NCI-H1105 (cell line): ENCODE measurements at regions not wholly inside any gene's neighbourhood (a gene's known extent, or its start where the extent isn't known, plus 50 kb on each side); places are given as distances from the start of the nearest gene placed in this dataset.

Source experiments
- DNase-seq: peaks from one replicate; lab custom pipeline; 2025; lab: John Stamatoyannopoulos, UW

DNA sequence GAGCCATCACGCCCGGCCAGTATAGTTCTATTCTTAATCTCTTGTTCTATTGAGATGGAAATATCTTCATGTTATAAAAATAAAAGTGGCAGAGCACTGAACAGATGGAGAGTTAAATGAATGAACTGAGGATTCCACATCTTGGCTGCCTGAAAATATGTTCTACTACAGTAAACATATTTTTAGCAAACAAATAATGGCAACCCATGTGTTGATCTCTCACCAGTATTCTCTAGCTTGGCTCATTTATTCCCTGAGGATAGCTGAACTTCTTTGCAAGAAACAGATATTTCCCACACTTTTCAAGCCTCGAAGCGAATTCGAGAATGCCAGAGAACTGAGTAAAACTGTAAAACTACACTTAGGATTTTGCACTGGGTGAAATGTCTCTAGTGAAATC is 58.9 kb downstream of the DIRAS3 start:
- no peak for DNase-seq

DNA sequence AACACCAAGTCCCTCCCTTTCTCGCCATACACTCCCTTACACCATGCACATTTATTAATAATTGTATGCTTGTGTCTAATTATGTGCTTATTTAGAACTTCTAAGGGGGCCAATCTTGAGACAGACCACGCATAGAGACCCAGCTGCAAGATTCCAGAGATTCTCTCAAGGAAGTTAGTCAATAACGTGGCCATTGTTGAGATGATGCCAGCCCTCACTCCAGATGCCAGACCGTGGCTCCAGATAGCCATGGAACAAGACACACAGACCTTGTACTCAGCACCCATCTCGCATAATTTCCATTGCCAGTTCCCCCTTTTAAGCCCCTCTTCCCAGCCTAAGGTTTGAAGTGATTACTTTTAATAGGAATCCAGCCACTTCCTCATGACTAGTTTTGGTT is 62.4 kb downstream of the DIRAS3 start:
- DNase-seq: no peak

DNA sequence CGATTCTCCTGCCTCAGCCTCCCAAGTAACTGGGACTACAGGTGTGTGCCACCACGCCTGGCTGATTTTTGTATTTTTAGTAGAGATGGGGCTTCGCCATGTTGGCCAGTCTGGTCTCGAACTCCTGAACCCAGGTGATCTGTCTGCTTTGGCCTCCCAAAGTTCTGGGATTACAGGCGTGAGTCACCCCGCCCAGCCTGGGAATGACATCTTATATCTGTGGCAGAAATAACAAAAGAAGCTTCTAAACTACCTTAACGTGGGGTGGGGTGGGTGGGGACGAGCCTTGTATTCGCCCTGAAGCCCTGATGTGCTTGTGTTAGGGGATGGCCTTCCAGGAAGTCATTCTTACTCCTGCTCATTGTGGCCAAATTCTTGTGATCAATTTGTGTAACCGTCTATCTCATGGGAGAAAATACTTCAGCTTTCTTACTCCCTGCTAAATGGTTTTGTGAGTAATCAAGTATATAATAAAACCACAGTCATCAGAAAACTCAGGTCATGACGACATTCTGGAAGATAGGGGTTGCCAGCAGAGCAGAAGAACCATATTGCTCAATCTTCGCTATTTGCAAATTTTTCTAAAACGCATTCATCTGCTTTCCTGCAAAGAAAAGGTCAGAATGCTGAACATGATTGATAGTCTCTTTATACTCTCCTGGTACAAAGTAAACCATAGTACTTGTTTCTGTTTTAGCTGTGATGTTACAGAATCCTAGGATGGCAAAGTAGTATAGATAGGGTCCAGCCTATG is 63.2 kb downstream of the DIRAS3 start:
- DNase-seq: no peak

DNA sequence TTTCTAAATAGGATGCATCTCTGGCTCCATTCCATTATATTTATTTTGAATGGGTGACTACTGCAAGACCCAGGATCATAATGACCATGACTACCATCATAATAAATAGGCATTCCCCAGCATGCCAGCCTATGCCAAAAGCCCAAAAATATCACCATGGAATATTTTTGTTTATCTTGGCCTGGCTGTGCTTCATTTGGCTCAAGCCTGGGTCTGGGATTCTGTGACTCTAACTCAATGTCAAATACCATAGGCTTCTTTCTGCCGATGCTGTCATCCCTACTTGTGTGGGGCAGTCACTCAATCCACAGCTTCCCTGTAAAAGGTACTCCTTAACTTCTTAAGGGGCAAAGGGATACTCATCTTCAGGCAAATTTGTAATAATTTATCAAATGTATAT is 66.6 kb downstream of the DIRAS3 start:
- no peak for DNase-seq

DNA sequence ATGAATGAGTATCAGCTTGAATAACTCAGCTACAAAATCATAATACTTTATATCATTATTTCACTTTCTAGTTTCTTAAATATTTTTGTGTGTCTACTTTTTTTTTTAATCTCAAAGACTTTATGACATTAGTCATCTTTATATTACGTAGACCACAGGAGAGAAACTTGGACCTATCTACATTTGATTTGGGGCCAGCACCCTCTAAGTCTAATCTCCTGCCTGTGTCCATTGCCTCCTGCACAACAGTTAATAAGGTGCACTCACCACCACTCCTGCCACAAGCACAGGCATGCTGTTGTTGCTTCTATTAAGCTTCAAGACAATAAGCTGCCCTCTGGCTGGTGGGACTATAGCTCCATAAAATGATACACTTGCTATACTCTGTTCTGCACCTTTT is 70.4 kb downstream of the DIRAS3 start:
- DNase-seq: no peak

DNA sequence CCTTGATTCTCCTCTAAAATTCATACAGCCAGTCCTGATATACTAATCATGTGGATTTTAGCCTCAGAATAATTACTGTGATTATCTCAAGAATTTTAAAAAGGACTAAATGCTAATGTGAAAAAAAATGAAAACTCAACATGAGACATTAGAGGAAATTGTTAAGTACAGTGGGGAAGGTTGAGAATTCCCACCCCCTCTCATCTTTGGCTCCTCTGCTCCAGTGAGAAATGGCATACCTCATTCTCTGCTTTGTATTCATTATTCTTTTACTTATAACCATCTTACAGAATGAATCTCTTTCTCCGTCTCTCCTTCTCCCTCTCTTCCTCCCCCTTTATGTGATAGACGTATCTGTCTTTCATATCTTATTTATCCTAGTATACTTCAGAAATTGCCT is 70.9 kb downstream of the DIRAS3 start:
- no peak for DNase-seq

DNA sequence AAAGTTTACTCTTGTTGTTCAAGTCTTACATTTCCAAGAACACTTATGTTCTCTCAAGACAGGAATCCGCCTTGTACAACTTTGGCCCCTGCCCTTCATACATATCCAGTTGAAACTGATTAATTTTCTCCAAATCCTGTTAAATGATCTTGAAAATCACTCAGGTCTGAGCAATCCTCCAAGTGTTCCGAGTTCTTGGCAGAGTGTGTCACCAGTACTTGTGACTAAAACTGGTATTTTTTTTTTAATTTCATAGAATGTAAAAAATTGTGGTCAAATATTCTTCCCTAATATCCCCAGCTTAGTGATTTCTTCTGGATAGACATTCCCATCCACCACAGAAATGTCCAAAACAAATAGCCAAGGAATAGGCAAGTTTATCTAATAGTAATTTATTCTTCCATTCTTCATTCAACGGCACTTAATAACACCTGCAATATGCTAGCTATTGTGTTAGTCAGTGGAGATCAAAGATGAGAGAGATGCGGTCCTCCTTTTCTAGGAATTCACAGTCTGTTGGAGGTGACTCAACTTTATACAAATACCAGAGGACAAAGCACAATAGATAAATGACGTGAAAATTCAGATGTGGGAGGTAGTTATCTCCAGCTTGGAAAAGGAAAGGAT is 71.4 kb downstream of the DIRAS3 start:
- no peak for DNase-seq

DNA sequence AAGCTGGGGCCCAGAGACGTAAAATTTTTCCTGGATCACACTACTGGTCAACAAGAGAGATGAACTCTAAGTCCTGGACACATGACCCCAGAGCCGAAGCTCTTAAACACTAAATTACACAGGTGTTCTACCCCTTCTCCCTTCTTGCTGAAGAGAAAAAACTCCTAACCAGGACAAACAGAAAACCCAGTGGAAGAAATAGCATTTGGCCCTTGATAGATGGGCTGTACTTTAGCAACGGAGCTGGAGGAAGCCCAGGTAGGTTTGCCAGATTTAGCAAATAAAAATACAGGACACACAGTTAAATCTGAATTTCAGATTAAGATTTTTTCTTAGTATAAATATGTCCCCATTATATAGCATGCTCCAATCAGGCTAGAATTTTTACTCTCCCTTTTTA is 72.7 kb downstream of the DIRAS3 start:
- no peak for DNase-seq

DNA sequence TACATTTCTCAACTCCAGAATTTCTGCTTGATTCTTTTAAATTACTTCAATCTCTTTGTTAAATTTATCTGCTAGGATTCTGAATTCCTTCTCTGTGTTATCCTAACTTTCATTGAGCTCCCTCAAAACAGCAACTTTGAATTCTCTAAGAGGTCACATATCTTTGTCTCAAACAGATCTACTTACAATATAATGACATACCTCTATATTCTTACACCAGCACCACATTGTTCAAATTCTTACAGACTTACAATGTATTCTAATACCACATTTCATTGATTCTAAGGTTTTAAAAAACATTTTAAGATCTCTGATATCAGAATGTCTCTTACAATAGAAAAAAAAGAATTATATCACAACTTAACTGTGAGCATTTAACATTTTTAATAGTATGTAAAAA is 77.4 kb downstream of the DIRAS3 start:
- DNase-seq: no peak

DNA sequence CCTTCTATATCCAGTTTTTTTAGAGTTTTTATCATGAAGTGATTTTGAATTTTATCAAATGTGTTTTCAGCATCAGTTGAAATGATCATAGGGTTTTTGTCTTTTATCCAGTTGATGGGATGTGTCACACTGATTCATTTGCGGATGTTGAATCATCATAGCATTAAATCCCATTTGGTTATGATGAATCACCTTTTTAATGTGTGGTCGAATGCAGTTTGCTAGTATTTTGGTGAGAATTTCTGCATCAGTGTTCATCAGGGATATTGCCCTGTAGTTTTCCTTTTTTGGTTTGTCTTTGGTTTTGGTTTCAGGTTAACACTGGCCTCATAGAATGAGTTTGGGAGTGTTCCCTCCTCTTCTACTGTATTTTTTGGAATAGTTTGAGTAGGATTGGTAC is 80.3 kb downstream of the DIRAS3 start:
- no peak for DNase-seq

DNA sequence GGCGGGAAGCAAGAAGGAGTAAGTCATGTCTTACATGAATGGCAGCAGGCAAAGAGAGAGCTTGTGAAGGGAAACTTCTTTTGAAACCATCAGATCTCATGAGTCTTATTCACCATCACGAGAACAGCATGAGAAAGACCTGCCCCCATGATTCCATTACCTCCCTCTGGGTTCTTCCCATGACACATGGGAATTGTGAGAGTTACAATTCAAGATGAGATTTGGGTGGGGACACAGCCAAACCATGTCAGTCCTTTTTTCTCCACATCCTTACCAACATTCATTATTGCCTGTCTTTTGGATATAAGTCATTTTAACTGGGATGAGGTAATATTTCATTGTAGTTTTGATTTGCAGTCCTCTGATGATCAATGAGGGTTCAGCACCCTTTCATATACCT is 81.0 kb downstream of the DIRAS3 start:
- no peak for DNase-seq

DNA sequence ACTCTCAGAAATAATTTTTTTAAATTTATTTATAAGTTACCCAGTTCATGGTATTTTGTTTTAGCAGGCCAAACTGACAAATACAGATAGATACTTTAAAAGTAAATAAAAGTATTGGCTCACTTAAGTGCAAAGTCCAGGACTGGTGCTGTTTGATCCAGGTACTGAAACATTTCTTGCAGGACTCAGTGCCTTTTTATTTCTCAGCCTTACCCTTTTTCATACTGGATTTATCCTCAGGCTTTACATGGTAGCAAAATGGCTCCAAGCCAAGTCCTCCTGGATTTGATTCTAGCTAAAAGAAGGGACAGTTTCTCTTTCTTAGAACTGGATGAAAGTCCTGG is 83.8 kb downstream of the DIRAS3 start:
- DNase-seq: peak; percentile 0

DNA sequence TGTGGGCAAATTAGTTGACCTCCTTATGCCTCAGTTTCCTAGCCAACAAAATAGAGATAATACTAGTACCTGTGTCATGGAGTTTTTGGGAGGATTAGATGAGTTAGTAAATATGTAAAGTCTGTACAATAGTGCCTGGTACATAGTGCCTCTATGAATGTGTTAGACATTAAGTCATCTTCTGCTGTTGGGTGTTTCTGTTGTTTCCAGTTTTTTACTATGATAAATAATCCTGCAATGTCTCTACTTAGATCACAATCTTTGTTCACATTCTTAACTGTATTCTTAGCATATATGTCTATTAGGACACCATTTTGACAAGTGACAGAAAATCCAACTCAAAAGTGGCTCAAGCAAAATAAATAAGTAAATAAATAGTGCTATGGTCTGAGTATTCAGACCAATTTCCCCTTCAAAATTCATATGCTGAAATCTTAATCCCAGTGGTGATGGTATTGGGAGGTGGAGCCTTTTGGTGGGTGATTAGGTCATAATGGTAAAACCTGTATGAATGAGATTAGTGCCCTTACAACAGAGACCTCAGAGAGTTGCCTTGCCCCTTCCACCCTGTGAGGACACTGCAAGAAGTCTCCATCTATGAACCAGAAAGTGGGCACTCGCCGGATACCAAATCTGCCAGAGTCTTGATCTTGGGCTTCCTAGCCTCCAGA is 84.3 kb downstream of the DIRAS3 start:
- DNase-seq: no peak

DNA sequence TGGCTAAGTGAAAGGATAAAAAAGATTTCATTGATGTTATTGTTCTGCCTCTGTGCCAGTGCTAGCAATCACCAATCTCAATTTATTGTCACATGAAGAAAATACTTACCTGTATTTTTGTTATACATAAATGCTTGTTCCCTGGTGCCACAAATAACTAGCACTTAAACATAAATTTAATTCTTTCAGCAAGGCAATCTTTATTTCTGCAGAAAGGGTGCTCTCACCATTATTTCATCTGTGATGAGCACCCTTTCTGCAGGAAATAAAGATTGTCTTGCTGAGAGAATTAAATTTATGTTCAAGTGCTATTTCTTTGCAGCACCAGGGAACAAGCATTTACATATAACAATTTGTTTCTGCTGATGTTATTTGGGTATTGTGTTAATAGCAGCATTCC is 87.2 kb downstream of the DIRAS3 start:
- no peak for DNase-seq

DNA sequence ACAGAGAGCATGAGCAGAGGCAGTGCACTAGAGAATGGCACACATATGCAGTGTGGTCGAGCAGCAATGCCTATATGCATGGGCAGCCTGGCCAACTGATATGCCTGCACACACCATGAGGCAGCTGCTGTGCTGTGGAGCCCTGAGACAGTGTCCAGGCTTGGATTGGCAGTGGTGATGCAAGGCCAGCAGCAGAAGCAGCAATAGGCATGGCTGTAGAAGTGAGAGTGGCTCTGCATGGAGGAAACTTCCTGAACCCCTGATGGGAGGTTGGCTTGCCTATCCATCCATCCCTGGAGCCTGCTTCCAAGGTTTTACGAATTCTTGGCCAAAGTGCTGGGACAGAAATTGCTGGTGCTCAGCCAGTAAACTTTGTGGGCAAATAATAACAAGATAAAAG is 89.7 kb downstream of the DIRAS3 start:
- DNase-seq: no peak

DNA sequence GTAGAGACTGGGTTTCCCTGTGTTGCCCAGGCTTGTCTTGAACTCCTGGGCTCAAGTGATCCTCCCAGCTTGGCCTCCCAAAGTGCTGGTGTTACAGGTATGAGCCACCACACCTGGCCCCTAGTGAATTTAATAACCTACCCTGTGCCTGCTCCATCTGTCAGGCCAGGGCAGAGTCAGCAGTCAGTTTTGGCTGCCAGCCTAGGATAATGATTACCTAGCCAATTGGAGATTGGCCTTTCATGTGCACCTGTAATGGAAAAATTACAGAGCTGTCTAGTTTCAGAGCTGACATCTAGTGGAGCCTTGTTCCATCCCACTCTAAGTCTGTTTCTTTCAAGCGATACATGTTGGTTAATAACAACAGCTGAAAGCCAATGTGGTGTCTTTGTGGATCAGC is 92.0 kb downstream of the DIRAS3 start:
- peak; percentile 15 for DNase-seq

DNA sequence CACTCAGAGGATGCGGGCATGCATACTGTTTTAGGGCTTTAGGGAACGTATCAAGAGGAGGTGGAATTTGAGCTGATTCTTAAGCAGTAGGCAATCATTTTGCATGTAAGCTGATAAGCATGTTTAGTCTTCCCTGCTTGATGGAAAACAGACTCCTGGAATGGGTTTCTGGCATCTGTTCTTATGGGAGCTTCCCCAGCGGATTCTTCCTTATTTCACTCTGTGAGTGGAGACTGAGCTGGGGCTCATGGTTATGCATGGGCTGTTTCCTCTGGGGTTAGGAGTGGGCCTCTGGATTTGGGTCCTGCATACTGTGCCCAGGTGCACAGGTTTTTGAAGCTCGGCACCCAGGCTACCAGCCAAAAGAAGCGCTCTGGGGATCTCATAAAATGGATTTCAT is 93.4 kb downstream of the DIRAS3 start:
- DNase-seq: no peak

DNA sequence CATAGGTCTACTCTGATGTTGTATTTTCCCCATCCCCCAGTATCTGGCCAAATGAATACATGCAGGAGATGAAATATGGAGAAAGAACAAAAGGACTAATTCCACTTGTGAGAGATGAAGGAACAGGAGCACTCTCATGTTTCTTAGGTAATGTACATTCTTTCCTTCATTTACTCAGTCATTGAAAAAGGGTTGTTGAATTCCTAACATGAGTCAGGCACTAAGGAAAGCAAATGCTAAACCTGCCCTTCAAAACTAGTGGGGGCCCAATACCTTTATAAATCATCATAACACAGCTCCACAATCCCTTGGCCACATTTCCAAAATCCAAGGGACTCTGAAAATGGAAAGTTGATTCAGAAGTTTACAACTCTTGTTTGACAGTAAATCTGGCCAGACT is 94.3 kb downstream of the DIRAS3 start:
- no peak for DNase-seq

DNA sequence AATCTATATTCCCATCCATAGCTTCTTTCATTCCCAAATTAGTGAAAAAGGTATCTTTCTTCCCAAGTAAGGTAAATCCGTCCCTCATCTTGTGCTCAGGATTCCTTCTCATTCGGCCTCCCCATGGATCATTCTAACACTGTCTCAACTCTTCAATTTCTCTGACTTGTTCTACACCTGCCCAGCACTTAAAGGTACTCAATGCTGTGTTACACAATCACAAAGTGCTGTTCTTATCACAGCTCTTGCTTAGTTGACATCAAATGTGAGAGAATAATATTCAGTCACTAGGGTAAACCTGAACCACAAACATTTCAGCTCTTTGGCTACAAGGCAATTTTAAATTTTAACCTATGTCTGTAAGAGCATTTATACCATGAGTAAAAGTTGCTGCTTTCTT is 94.8 kb downstream of the DIRAS3 start:
- no peak for DNase-seq

DNA sequence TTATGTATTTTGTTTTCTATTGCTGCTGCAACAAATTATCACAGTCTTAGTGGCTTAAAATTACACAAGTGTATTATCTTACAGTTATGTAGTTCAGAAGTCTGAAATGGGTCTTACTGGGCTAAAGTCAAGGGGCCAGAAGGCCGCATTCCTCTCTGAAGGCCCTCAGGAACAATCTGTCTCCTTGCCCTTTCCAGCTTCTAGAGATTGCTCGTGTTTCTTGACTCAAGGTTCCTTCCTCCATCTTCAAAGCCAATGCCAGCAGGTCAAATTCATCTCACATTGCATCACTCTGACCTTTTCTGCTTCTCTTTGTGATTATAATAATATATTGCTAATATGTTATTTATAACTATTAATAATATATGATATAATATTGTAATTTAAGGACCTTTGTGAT is 97.1 kb downstream of the DIRAS3 start:
- DNase-seq: no peak

DNA sequence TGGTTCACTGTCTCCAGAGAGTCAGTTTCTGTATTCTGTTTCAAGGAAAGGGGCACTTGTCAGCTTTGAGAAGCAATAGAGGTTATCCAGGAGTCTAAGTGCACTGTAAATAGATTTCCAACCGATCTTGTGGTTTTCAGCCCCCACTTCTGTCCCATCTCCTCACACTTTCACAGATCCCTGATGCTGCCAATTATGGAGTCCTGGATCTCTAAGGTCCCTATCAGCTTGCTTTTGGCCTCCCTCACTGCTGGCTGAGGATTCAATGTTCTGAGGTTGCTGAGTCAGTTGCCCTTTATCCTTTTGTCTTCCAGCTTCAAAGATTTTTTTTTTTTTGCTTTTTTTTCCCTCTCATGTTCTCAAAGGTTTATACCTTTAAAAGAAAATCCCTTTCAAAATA is 98.4 kb downstream of the DIRAS3 start:
- DNase-seq: no peak

DNA sequence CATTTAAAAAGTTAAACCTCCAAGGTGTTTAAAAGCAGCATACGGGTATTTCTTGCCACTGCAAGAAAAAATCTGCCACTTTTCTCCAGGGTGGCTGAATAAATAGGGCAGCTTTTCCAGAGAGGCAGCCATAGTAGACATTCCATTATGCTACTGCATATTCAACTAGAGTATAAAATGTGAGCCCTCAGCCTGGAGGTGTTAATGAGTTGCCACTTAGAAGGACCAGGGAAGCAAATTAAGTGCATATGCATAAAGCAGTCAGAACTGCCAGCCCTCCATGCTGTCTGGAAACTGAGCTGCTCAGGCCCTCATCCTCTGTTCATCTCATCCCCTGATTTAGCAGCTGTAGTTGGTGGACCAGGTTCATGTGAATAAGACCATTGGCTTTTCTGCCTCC is 99.4 kb downstream of the DIRAS3 start:
- no peak for DNase-seq

DNA sequence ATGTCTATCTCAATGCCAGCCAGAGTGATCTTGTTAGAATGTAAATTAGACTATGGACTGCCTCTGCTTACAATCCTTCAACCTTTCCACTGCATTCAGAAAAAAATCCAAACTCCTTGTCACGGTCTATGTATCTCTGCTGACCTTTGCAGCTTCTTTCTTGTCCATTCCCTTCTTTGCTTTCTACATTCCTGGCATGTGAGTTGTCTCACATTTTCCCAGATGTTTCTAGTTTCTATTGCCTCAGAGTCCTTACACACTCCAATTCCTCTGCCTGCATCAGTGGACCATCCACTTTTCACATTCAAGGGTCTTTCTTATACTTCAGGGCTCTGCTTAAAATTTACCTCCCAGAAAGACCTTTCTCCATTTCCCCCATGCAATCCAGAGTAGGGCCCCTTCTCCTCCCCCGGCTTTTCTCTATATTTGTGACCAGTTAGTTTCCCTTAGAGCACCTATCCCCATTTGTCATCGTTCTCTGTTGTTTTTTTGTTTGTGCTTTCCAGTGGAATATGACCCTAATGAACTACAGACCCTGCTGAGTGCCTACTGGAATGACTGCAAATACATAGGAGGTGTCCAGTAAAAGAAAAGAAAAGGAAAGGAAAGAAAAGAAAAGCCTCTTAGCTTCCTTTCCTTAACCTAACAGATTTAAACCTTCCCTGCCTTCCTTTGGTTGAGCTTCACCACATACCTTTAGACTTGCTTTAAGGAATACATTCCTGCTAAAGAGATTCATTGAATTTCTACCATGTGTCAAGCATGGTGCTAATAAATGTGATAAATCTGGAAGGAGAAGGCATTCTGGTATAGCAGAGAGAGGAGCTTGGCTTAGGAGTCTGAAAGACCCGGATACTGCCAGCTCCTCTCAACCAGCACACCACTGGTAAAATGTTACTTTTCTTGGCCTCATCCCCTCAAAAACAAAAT is 102.0 kb downstream of the DIRAS3 start:
- DNase-seq: no peak
